ENCODE measurements at regions not wholly inside any gene's neighbourhood (a gene's known extent, or its start where the extent isn't known, plus 50 kb on each side); places are given as distances from the start of the nearest gene placed in this dataset.

- no peak overlapping the region for H3K4me3 Mint-ChIP-seq
- H3K9me3 Mint-ChIP-seq: peaks cover 13% of the 10 kb centered on the region
- ChIA-PET POLR2A (no interaction called here), CTCF (no interaction called here)
- intact Hi-C loops (cut with micrococcal nuclease): no loop called here
- ATAC-seq (ENCODE audit: low read depth) (no peak), DNase-seq (no peak)
- H3K36me3 Mint-ChIP-seq (ENCODE audit: low read depth): no peaks in the 10 kb centered on the region
- TF ChIP-seq CTCF (IDR thresholded peaks at IDR 0.05): no peak
- no peak overlapping the region for H3K27ac Mint-ChIP-seq
- H3K4me1 Mint-ChIP-seq: no peaks in the 10 kb centered on the region
- no peaks in the 10 kb centered on the region for H3K27me3 Mint-ChIP-seq
These were observed 185.8 kb upstream of the SSTR1 start for GRCh38 chr14:38021861-38022260.

GRCh38 chr14:38022775-38023174 is 184.9 kb upstream of the SSTR1 start:
- ChIA-PET CTCF (no interaction called here), POLR2A (no interaction called here)
- Mint-ChIP-seq H3K36me3 (ENCODE audit: low read depth) (no peaks in the 10 kb centered on the region), H3K27me3 (no peaks in the 10 kb centered on the region), H3K9me3 (peaks cover 17% of the 10 kb centered on the region), H3K27ac (no peak overlapping the region), H3K4me3 (no peak overlapping the region), H3K4me1 (no peaks in the 10 kb centered on the region)
- TF ChIP-seq CTCF (IDR thresholded peaks at IDR 0.05): no peak
- DNase-seq: no peak
- no peak for ATAC-seq (ENCODE audit: low read depth)
- intact Hi-C loops (cut with micrococcal nuclease): no loop called here

- Mint-ChIP-seq H3K4me3 (no peak overlapping the region), H3K27ac (no peak overlapping the region), H3K4me1 (no peaks in the 10 kb centered on the region), H3K27me3 (no peaks in the 10 kb centered on the region), H3K9me3 (peaks cover 2% of the 10 kb centered on the region), H3K36me3 (ENCODE audit: low read depth) (no peaks in the 10 kb centered on the region)
- ATAC-seq (ENCODE audit: low read depth): no peak
- ChIA-PET CTCF (no interaction called here), POLR2A (no interaction called here)
- no peak for TF ChIP-seq CTCF (IDR thresholded peaks at IDR 0.05)
- intact Hi-C loops (cut with micrococcal nuclease): no loop called here
- DNase-seq: no peak
These were observed 169.5 kb upstream of the SSTR1 start for GRCh38 chr14:38038171-38038570.

- Mint-ChIP-seq H3K4me1 (no peaks in the 10 kb centered on the region), H3K27me3 (no peaks in the 10 kb centered on the region), H3K36me3 (ENCODE audit: low read depth) (no peaks in the 10 kb centered on the region), H3K9me3 (peaks cover 2% of the 10 kb centered on the region), H3K27ac (no peak overlapping the region), H3K4me3 (no peak overlapping the region)
- no peak for TF ChIP-seq CTCF (IDR thresholded peaks at IDR 0.05)
- ATAC-seq (ENCODE audit: low read depth) (no peak), DNase-seq (no peak)
- ChIA-PET POLR2A (no interaction called here), CTCF (no interaction called here)
- intact Hi-C loops (cut with micrococcal nuclease): no loop called here
These were observed 168.7 kb upstream of the SSTR1 start for GRCh38 chr14:38038986-38039385.

GRCh38 chr14:38039496-38039895 is 168.2 kb upstream of the SSTR1 start:
- Mint-ChIP-seq H3K27me3 (no peaks in the 10 kb centered on the region), H3K27ac (no peak overlapping the region), H3K36me3 (ENCODE audit: low read depth) (no peaks in the 10 kb centered on the region), H3K4me3 (no peak overlapping the region), H3K4me1 (no peaks in the 10 kb centered on the region), H3K9me3 (peaks cover 2% of the 10 kb centered on the region)
- no peak for TF ChIP-seq CTCF (IDR thresholded peaks at IDR 0.05)
- DNase-seq: no peak
- ATAC-seq (ENCODE audit: low read depth): no peak
- ChIA-PET POLR2A (no interaction called here), CTCF (no interaction called here)
- intact Hi-C loops (cut with micrococcal nuclease): no loop called here
